ENCODE measurements at regions not wholly inside any gene's neighbourhood (a gene's known extent, or its start where the extent isn't known, plus 50 kb on each side); places are given as distances from the start of the nearest gene placed in this dataset.

- Histone ChIP-seq H3K9ac (ENCODE audit: insufficient read depth, low read depth, low read length) (no peak overlapping the region), H3K79me2 (ENCODE audit: insufficient read depth, low read length) (no peaks in the 10 kb centered on the region), H3K4me3 (replicated peaks in 1 of 3; ENCODE audit: insufficient read depth in 1 of 3, low read depth in 2 of 3, low read length in 3 of 3) (no peak overlapping the region), H3K27ac (ENCODE audit: extremely low read length, insufficient read depth, low read length) (no peak overlapping the region), H3K4me1 (ENCODE audit: insufficient read depth, low read length) (peaks cover 22% of the 10 kb centered on the region), H4K20me1 (ENCODE audit: insufficient read depth, low read length) (no peaks in the 10 kb centered on the region), H3K4me2 (ENCODE audit: low read depth, low read length) (no peak overlapping the region; the same call in 1 of the 2 replicates), H3K27me3 (ENCODE audit: control insufficient read depth in 1 of 2, insufficient read depth in 2 of 2, low read length in 2 of 2) (no peaks in the 10 kb centered on the region), H3K36me3 (replicated peaks in 1 of 2; ENCODE audit: control insufficient read depth in 1 of 2, insufficient read depth in 2 of 2, low read length in 2 of 2) (no peaks in the 10 kb centered on the region), H3K9me3 (ENCODE audit: low read length) (no peaks in the 10 kb centered on the region), H2AFZ (ENCODE audit: low read length) (peak overlapping the region; percentile 30)
- no TSS peak for BruUV-seq (replicated peaks)
- ATAC-seq (peak; percentile 76), DNase-seq (ENCODE audit: low spot score) (peak; percentile 54), FAIRE-seq (no peak)
- WGBS (ENCODE audit: low lambda C conversion rate), result 41% methylated on average over 3 of the region's 3 CpGs
- CTCF ChIA-PET (ENCODE audit: low intra/inter-chr PET ratio, low total read pairs), result no interaction called here
- in situ Hi-C loops (cut with HindIII; ENCODE audit: extremely low pct_ligation_motif_present, low pct_unique_long_range_greater_than_20kb), result no loop called here
- POLR2A ChIA-PET, result interaction anchor here (0.7 kb wide), 1 partner anchor 788 kb away, joined by 3 read pairs; no protein-coding TSS in a partner anchor
- intact Hi-C loops (cut with micrococcal nuclease; ENCODE audit: unreplicated experiment), result no loop called here
- TF ChIP-seq HNF4A (CRISPR knock-in tag; IDR thresholded peaks at IDR 0.05) (peak; percentile 20; the same call in 1 of the 2 replicates), TEAD3 (CRISPR knock-in tag; optimal IDR thresholded peaks at IDR 0.05; ENCODE audit: borderline replicate concordance) (peak; percentile 11), ZKSCAN1 (IDR thresholded peaks at IDR 0.05; ENCODE audit: low read length) (no peak), SKIL (CRISPR knock-in tag; IDR thresholded peaks at IDR 0.05; ENCODE audit: borderline replicate concordance) (no peak), MYC (CRISPR knock-in tag; IDR thresholded peaks at IDR 0.05; ENCODE audit: borderline replicate concordance) (no peak), PAXIP1 (CRISPR knock-in tag; conservative IDR thresholded peaks at IDR 0.05) (0 out of 2 replicates have a peak, but pooled peaks have one; percentile 29), GFI1 (CRISPR knock-in tag; IDR thresholded peaks at IDR 0.05; ENCODE audit: borderline replicate concordance) (peak; percentile 69)
- TF ChIP-seq, protein P1, sequence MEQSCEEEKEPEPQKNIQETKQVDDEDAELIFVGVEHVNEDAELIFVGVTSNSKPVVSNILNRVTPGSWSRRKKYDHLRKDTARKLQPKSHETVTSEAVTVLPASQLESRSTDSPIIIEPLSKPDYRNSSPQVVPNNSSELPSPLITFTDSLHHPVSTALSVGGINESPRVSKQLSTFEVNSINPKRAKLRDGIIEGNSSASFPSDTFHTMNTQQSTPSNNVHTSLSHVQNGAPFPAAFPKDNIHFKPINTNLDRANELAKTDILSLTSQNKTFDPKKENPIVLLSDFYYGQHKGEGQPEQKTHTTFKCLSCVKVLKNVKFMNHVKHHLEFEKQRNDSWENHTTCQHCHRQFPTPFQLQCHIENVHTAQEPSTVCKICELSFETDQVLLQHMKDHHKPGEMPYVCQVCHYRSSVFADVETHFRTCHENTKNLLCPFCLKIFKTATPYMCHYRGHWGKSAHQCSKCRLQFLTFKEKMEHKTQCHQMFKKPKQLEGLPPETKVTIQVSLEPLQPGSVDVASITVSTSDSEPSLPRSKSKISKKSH (CRISPR knock-in tag; IDR thresholded peaks at IDR 0.05; ENCODE audit: borderline replicate concordance), result no peak
Measured at GRCh38 chr2:226680719-226681118, 118.9 kb downstream of the IRS1 start.
